WI38 (cell line): ENCODE measurements at regions not wholly inside any gene's neighbourhood (a gene's known extent, or its start where the extent isn't known, plus 50 kb on each side); places are given as distances from the start of the nearest gene placed in this dataset.

Source experiments
- H3K4me3 ChIP-seq: 2 replicates; pipeline ENCODE4 v1.5.1; 2011; ENCODE audit warnings: low read depth, mild to moderate bottlenecking, control low read depth, low read length
- CTCF ChIP-seq: IDR thresholded peaks from 2 replicates; pipeline ENCODE4 v1.5.1; 2012; ENCODE audit warnings: low read depth, mild to moderate bottlenecking, control low read depth, low read length

GRCh38 chr6:1077478-1078416, 234.2 kb upstream of the FOXQ1 start:
- no peak overlapping the region for H3K4me3 ChIP-seq
- TF ChIP-seq CTCF, result no peak

GRCh38 chr6:1076531-1077459, 235.1 kb upstream of the FOXQ1 start:
- no peak for TF ChIP-seq CTCF
- H3K4me3 ChIP-seq, result no peak overlapping the region

- no peak for TF ChIP-seq CTCF
- no peak overlapping the region for H3K4me3 ChIP-seq
Measured at GRCh38 chr6:1075880-1076279, 236.0 kb upstream of the FOXQ1 start.

- H3K4me3 ChIP-seq, result no peak overlapping the region
- TF ChIP-seq CTCF, result no peak
Measured at GRCh38 chr6:1075444-1075843, 236.5 kb upstream of the FOXQ1 start.

GRCh38 chr6:1070085-1070521, 241.8 kb upstream of the FOXQ1 start:
- no peak for TF ChIP-seq CTCF
- no peak overlapping the region for H3K4me3 ChIP-seq

- no peak for TF ChIP-seq CTCF
- H3K4me3 ChIP-seq, result no peak overlapping the region
Measured at GRCh38 chr6:1068905-1069304, 243.0 kb upstream of the FOXQ1 start.

- no peak overlapping the region for H3K4me3 ChIP-seq
- no peak for TF ChIP-seq CTCF
Measured at GRCh38 chr6:1068068-1068467, 243.8 kb upstream of the FOXQ1 start.
